ENCODE measurements at regions not wholly inside any gene's neighbourhood (a gene's known extent, or its start where the extent isn't known, plus 50 kb on each side); places are given as distances from the start of the nearest gene placed in this dataset.

- TF ChIP-seq CTCF (IDR thresholded peaks at IDR 0.05) (no peak), POLR2A (IDR thresholded peaks at IDR 0.05) (no peak)
Observed at GRCh38 chr7:52302765-52303520, 732.5 kb upstream of the POM121L12 start.

All from right lobe of liver (tissue), 4 donors.